IPS DF 6.9 (cell line): ENCODE measurements at regions not wholly inside any gene's neighbourhood (a gene's known extent, or its start where the extent isn't known, plus 50 kb on each side); places are given as distances from the start of the nearest gene placed in this dataset.

Experiments
- DNase-seq: peaks from one replicate; pipeline ENCODE4 v3.0.0-alpha.2; 2013; ENCODE audit warnings: low read depth, low spot score
- H3K27ac ChIP-seq: one replicate; pipeline ENCODE4 v1.5.1; 2013; ENCODE audit warnings: low read length, control low read depth
- H3K27me3 ChIP-seq: 2 replicates; pipeline ENCODE4 v1.6.1; 2013; ENCODE audit warnings: mild to moderate bottlenecking, low read length; ENCODE audit not compliant: control insufficient read depth, insufficient read depth
- H3K36me3 ChIP-seq: 2 replicates; pipeline ENCODE4 v1.6.1; 2013; ENCODE audit warnings: low read length; ENCODE audit not compliant: control insufficient read depth, insufficient read depth
- H3K4me1 ChIP-seq: 2 replicates; pipeline ENCODE4 v1.6.1; 2013; ENCODE audit warnings: low read length; ENCODE audit not compliant: control insufficient read depth, insufficient read depth
- H3K4me3 ChIP-seq: 2 replicates; pipeline ENCODE4 v1.5.1; 2013; ENCODE audit warnings: mild to moderate bottlenecking, low read length
- H3K9me3 ChIP-seq: 2 replicates; pipeline ENCODE4 v1.6.1; 2013; ENCODE audit warnings: low read length, inconsistent platforms; ENCODE audit not compliant: control insufficient read depth, insufficient read depth
- WGBS: extraction: QIAGEN DNeasy Blood & Tissue Kit; methylation state at CpG from one replicate; pipeline ENCODE4 v1.1.7; 2013; ENCODE audit warnings: mixed read lengths, missing lambda C conversion rate; ENCODE audit not compliant: insufficient read length, insufficient coverage; 5-methylcytosine and 5-hydroxymethylcytosine counted together

GRCh38 chr10:3708852-3709251 lies 76.2 kb downstream of the KLF6 start:
- H3K36me3 ChIP-seq, result no peaks in the 10 kb centered on the region
- H3K27ac ChIP-seq, result no peak overlapping the region
- no peaks in the 10 kb centered on the region for H3K4me1 ChIP-seq
- no peak overlapping the region for H3K4me3 ChIP-seq
- H3K27me3 ChIP-seq, result no peaks in the 10 kb centered on the region
- WGBS, result no CpG with 5 or more reads among the region's 6 CpGs
- H3K9me3 ChIP-seq, result no peaks in the 10 kb centered on the region
- DNase-seq, result no peak

GRCh38 chr10:3704565-3705325 lies 80.3 kb downstream of the KLF6 start:
- H3K4me1 ChIP-seq, result no peaks in the 10 kb centered on the region
- peaks cover 1% of the 10 kb centered on the region; the same call in 1 of the 2 replicates for H3K9me3 ChIP-seq
- H3K4me3 ChIP-seq, result no peak overlapping the region
- H3K27ac ChIP-seq, result no peak overlapping the region
- no CpG with 5 or more reads among the region's 10 CpGs for WGBS
- no peaks in the 10 kb centered on the region for H3K36me3 ChIP-seq
- no peaks in the 10 kb centered on the region for H3K27me3 ChIP-seq
- no peak for DNase-seq

GRCh38 chr10:3702569-3702968 lies 82.4 kb downstream of the KLF6 start:
- no peaks in the 10 kb centered on the region for H3K36me3 ChIP-seq
- peaks cover 1% of the 10 kb centered on the region; the same call in 1 of the 2 replicates for H3K9me3 ChIP-seq
- H3K4me1 ChIP-seq, result no peaks in the 10 kb centered on the region
- no peak for DNase-seq
- no peak overlapping the region for H3K27ac ChIP-seq
- no peaks in the 10 kb centered on the region for H3K27me3 ChIP-seq
- no peak overlapping the region for H3K4me3 ChIP-seq
- no CpG with 5 or more reads among the region's 1 CpG for WGBS

- no CpG with 5 or more reads among the region's 11 CpGs for WGBS
- Histone ChIP-seq H3K27me3 (no peaks in the 10 kb centered on the region), H3K4me1 (no peaks in the 10 kb centered on the region), H3K9me3 (peaks cover 1% of the 10 kb centered on the region; the same call in 1 of the 2 replicates), H3K4me3 (no peak overlapping the region), H3K27ac (no peak overlapping the region), H3K36me3 (no peaks in the 10 kb centered on the region)
- DNase-seq, result no peak
Observed at GRCh38 chr10:3702056-3702546, 82.9 kb downstream of the KLF6 start.

GRCh38 chr10:3701491-3701890 lies 83.5 kb downstream of the KLF6 start:
- no peaks in the 10 kb centered on the region for H3K27me3 ChIP-seq
- peaks cover 1% of the 10 kb centered on the region; the same call in 1 of the 2 replicates for H3K9me3 ChIP-seq
- H3K36me3 ChIP-seq, result no peaks in the 10 kb centered on the region
- H3K4me1 ChIP-seq, result no peaks in the 10 kb centered on the region
- H3K27ac ChIP-seq, result no peak overlapping the region
- no peak for DNase-seq
- no peak overlapping the region for H3K4me3 ChIP-seq
- no CpG with 5 or more reads among the region's 1 CpG for WGBS

GRCh38 chr10:3700531-3701076 lies 84.4 kb downstream of the KLF6 start:
- H3K4me1 ChIP-seq, result no peaks in the 10 kb centered on the region

GRCh38 chr10:3699916-3700315 lies 85.1 kb downstream of the KLF6 start:
- no peak overlapping the region for H3K27ac ChIP-seq
- no peak overlapping the region for H3K4me3 ChIP-seq
- WGBS, result no CpG with 5 or more reads among the region's 5 CpGs

More at GRCh38 chr10:3700531-3701076, 84.4 kb downstream of the KLF6 start:
- Histone ChIP-seq H3K27me3 (no peaks in the 10 kb centered on the region), H3K9me3 (peaks cover 1% of the 10 kb centered on the region; the same call in 1 of the 2 replicates), H3K27ac (no peak overlapping the region), H3K36me3 (no peaks in the 10 kb centered on the region), H3K4me3 (no peak overlapping the region)
- WGBS, result no CpG with 5 or more reads among the region's 3 CpGs
- DNase-seq, result no peak

GRCh38 chr10:3698312-3698711 lies 86.7 kb downstream of the KLF6 start:
- H3K4me3 ChIP-seq, result no peak overlapping the region
- H3K4me1 ChIP-seq, result peaks cover under 1% of the 10 kb centered on the region; the same call in 1 of the 2 replicates
- DNase-seq, result no peak
- H3K27ac ChIP-seq, result no peak overlapping the region
- no peaks in the 10 kb centered on the region for H3K36me3 ChIP-seq
- H3K27me3 ChIP-seq, result no peaks in the 10 kb centered on the region
- WGBS, result no CpG with 5 or more reads among the region's 1 CpG
- peaks cover 1% of the 10 kb centered on the region; the same call in 1 of the 2 replicates for H3K9me3 ChIP-seq

More at GRCh38 chr10:3699916-3700315, 85.1 kb downstream of the KLF6 start:
- Histone ChIP-seq H3K36me3 (no peaks in the 10 kb centered on the region), H3K27me3 (no peaks in the 10 kb centered on the region), H3K4me1 (no peaks in the 10 kb centered on the region), H3K9me3 (peaks cover 1% of the 10 kb centered on the region; the same call in 1 of the 2 replicates)
- peak; percentile 1 for DNase-seq

- WGBS, result no CpG with 5 or more reads among the region's 1 CpG
Observed at GRCh38 chr10:3693698-3694080, 91.3 kb downstream of the KLF6 start.

GRCh38 chr10:3693022-3693697 lies 91.8 kb downstream of the KLF6 start:
- WGBS, result no CpG with 5 or more reads among the region's 11 CpGs
- peaks cover 3% of the 10 kb centered on the region; the same call in 1 of the 2 replicates for H3K4me1 ChIP-seq
- DNase-seq, result no peak

More at GRCh38 chr10:3693698-3694080, 91.3 kb downstream of the KLF6 start:
- Histone ChIP-seq H3K27ac (no peak overlapping the region), H3K36me3 (no peaks in the 10 kb centered on the region), H3K9me3 (no peaks in the 10 kb centered on the region), H3K27me3 (no peaks in the 10 kb centered on the region), H3K4me1 (peaks cover 3% of the 10 kb centered on the region; the same call in 1 of the 2 replicates), H3K4me3 (no peak overlapping the region)
- DNase-seq, result no peak

More at GRCh38 chr10:3693022-3693697, 91.8 kb downstream of the KLF6 start:
- no peak overlapping the region for H3K4me3 ChIP-seq
- no peaks in the 10 kb centered on the region for H3K36me3 ChIP-seq
- H3K27me3 ChIP-seq, result no peaks in the 10 kb centered on the region
- no peaks in the 10 kb centered on the region for H3K9me3 ChIP-seq
- no peak overlapping the region for H3K27ac ChIP-seq
